Activated CD4-positive, alpha-beta T cell treated with anti-CD3 and anti-CD28 coated beads, Interleukin-2, Interleukin-6, amounts not matched to agents 100 ng/mL and 50 ng/mL, durations not matched to agents 16 hours and 8 hours (primary cell): ENCODE measurements at regions not wholly inside any gene's neighbourhood (a gene's known extent, or its start where the extent isn't known, plus 50 kb on each side); places are given as distances from the start of the nearest gene placed in this dataset.
"Not testable (repeated sequence)": the region's sequence is repeated elsewhere in the genome, so short reads cannot be mapped to it uniquely, and the experiment has no call there.

Source experiments
- DNase-seq: peaks from one replicate; pipeline ENCODE4 v3.0.0-alpha.2; 2020

- no peak for DNase-seq
These were observed 54.0 kb downstream of the MAP10 start for GRCh38 chr1:232859216-232859615.

- DNase-seq, result no peak
These were observed 55.9 kb downstream of the MAP10 start for GRCh38 chr1:232861107-232861506.

GRCh38 chr1:232863544-232864275 is 58.5 kb downstream of the MAP10 start:
- no peak for DNase-seq

GRCh38 chr1:232865102-232865931 is 60.1 kb downstream of the MAP10 start:
- DNase-seq, result no peak

GRCh38 chr1:232868793-232869491 is 63.7 kb downstream of the MAP10 start:
- no peak for DNase-seq

GRCh38 chr1:232871291-232871969 is 66.2 kb downstream of the MAP10 start:
- not testable (repeated sequence) for DNase-seq

- no peak for DNase-seq
These were observed 67.1 kb downstream of the MAP10 start for GRCh38 chr1:232872284-232872683.

GRCh38 chr1:232872738-232873137 is 67.5 kb downstream of the MAP10 start:
- no peak for DNase-seq

GRCh38 chr1:232873412-232873811 is 68.2 kb downstream of the MAP10 start:
- no peak for DNase-seq

GRCh38 chr1:232873931-232874330 is 68.7 kb downstream of the MAP10 start:
- no peak for DNase-seq

- DNase-seq, result no peak
These were observed 70.3 kb downstream of the MAP10 start for GRCh38 chr1:232875536-232875935.

GRCh38 chr1:232876506-232877364 is 71.5 kb downstream of the MAP10 start:
- DNase-seq, result peak; percentile 53

GRCh38 chr1:232877365-232878028 is 72.3 kb downstream of the MAP10 start:
- DNase-seq, result no peak

- no peak for DNase-seq
These were observed 72.3 kb upstream of the NTPCR start for GRCh38 chr1:232878086-232878485.

- no peak for DNase-seq
These were observed 70.1 kb upstream of the NTPCR start for GRCh38 chr1:232880354-232880753.

GRCh38 chr1:232883992-232884661 is 66.3 kb upstream of the NTPCR start:
- DNase-seq, result no peak

GRCh38 chr1:232886271-232886670 is 64.1 kb upstream of the NTPCR start:
- DNase-seq, result no peak

- DNase-seq, result no peak
These were observed 60.0 kb upstream of the NTPCR start for GRCh38 chr1:232890340-232890943.

GRCh38 chr1:232891071-232891470 is 59.3 kb upstream of the NTPCR start:
- DNase-seq, result peak; percentile 22

- DNase-seq, result no peak
These were observed 58.6 kb upstream of the NTPCR start for GRCh38 chr1:232891656-232892317.
